Lower leg skin (tissue), 3 donors: ENCODE measurements at regions not wholly inside any gene's neighbourhood (a gene's known extent, or its start where the extent isn't known, plus 50 kb on each side); places are given as distances from the start of the nearest gene placed in this dataset.

Experiments used
- CTCF ChIP-seq, 3 donors: fragments of 450-650 bp; IDR thresholded peaks; one replicate each; pipeline ENCODE4 v1.5.1; 2016; ENCODE audit warnings: antibody characterized with exemption in 3 of 3, mild to moderate bottlenecking in 3 of 3, moderate library complexity in 2 of 3
- POLR2A ChIP-seq, 2 donors: fragments of 450-650 bp; IDR thresholded peaks; one replicate each; pipeline ENCODE4 v1.6.1; 2016 to 2017; ENCODE audit warnings: antibody characterized with exemption in 2 of 2, mild to moderate bottlenecking in 1 of 2, moderate library complexity in 1 of 2

GRCh38 chr5:166517976-166518375 is 1773.5 kb upstream of the WWC1 start:
- no peak for TF ChIP-seq CTCF (IDR thresholded peaks at IDR 0.05)
- TF ChIP-seq POLR2A (IDR thresholded peaks at IDR 0.05): no peak
